ENCODE measurements at regions not wholly inside any gene's neighbourhood (a gene's known extent, or its start where the extent isn't known, plus 50 kb on each side); places are given as distances from the start of the nearest gene placed in this dataset.

GRCh38 chr12:131432532-131433260 is 278.2 kb upstream of the SFSWAP start:
- TF ChIP-seq TAF1 (IDR thresholded peaks at IDR 0.05; ENCODE audit: borderline replicate concordance, insufficient read depth, low read length), result no peak
- TF ChIP-seq REST (IDR thresholded peaks at IDR 0.05; ENCODE audit: insufficient read depth in 1 of 2, low read depth in 2 of 2, low read length in 2 of 2), result no peak
- TF ChIP-seq POLR2AphosphoS5 (IDR thresholded peaks at IDR 0.05; ENCODE audit: low read depth, low read length), result no peak
- TF ChIP-seq SIN3A (IDR thresholded peaks at IDR 0.05; ENCODE audit: borderline replicate concordance, insufficient read depth, low read length), result no peak
- no peak for TF ChIP-seq FOXP2 (optimal IDR thresholded peaks at IDR 0.05; ENCODE audit: borderline replicate concordance, extremely low read depth, extremely low read length, insufficient read depth)

All from PFSK-1 (cell line).